8988T (cell line): ENCODE measurements at regions not wholly inside any gene's neighbourhood (a gene's known extent, or its start where the extent isn't known, plus 50 kb on each side); places are given as distances from the start of the nearest gene placed in this dataset.
"Not testable (repeated sequence)": the region's sequence is repeated elsewhere in the genome, so short reads cannot be mapped to it uniquely, and the experiment has no call there.

ENCODE experiments used
- DNase-seq: peaks from one replicate; pipeline ENCODE4 v3.0.0; 2011

DNA sequence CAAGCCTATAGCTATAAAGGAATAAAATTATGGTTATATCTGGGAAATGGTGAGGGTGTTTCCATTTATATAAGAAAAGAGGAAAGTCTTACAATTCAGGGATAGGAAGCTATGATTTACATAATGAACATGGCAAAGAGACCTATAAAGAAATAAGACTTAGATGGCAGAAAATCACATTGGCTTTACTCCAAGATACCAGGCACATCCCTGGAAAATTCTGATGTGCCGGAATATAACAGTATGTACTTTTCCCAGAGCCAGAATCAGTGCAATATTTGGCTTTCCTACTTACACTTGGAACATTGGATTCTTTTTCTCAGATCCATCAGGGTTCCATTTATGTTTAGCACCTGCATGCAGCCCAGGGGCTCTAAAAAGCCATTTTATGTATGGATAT lies 357.8 kb downstream of the CETN3 start:
- DNase-seq, result no peak

DNA sequence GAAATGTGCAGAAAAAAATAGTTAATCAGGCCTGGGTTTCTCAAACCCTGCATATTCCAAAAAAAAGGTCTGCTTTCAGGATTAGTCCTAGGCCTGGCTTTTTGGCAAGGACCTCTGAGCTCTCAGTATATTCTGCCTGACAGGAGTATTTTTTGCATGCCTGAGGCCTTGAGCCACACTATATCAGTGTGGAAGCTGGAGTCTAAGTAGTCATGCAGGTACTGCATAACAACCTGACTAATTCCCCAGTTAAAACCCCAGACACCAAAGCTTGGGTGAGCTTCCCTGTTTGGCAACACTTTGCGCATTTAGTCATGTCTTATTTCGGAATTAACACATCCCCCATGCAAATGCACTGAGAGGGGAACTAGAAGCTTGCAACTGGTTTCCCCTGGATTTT lies 359.5 kb downstream of the CETN3 start:
- DNase-seq, result no peak

DNA sequence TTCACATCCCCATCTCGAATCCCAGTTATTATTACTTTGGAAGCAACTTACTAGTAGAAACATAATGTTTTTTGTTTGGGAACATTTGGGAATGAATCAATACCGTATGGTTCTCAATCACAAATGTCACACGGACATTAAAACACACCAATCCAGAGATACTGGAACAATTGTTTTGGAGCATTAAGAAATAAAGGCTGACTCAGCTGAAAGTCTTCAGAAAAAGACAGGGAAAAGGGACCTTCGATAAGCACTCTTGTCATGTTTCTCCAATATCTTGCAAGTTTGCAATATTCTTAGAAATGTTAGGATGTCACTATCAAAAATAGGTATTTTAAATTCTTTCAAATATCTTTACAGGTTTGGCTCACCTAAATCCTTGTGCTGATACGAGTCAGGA lies 362.4 kb downstream of the CETN3 start:
- DNase-seq, result no peak

DNA sequence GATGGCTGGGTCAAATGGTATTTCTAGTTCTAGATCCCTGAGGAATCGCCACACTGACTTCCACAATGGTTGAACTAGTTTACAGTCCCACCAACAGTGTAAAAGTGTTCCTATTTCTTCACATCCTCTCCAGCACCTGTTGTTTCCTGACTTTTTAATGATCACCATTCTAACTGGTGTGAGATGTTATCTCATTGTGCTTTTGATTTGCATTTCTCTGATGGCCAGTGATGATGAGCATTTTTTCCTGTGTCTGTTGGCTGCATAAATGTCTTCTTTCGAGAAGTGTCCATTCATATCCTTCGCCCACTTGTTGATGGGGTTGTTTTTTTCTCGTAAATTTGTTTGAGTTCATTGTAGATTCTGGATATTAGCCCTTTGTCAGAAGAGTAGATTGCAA lies 369.5 kb downstream of the CETN3 start:
- DNase-seq, result not testable (repeated sequence)

DNA sequence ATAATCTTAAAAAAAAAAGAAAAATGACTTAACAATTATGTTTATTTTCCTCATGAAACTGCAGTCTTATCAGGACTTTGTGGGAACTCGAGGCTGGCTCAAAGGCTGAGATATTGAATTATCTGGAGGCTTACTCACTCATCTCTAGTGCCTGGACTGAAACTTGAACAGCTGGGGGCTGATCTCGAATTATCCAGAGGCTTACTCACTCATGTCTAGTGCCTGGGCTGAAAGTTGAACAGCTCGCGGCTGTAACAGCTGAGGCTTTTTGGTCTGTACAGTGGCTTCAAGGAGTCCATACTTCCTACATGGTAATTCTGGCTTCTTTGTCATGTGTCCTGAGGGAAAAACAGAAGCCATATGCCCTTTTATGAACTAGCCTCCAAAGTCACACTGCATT lies 371.9 kb downstream of the CETN3 start:
- DNase-seq, result no peak

DNA sequence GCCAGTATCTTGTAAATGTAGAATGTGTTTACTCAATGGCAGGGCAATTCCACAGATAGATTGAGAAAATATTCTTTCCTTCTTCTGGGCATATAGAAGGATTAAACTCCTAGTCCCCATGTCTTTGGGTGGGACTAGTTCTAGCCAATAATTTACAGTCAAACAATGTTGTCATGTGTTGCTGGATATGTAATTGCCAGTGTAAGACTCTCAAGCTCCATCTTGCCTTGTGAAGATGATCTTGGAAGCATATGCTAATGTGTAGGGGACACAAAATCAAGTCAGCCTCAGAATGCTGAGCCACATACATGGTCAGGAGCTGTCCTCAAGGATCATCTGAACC lies 386.9 kb downstream of the CETN3 start:
- no peak for DNase-seq

DNA sequence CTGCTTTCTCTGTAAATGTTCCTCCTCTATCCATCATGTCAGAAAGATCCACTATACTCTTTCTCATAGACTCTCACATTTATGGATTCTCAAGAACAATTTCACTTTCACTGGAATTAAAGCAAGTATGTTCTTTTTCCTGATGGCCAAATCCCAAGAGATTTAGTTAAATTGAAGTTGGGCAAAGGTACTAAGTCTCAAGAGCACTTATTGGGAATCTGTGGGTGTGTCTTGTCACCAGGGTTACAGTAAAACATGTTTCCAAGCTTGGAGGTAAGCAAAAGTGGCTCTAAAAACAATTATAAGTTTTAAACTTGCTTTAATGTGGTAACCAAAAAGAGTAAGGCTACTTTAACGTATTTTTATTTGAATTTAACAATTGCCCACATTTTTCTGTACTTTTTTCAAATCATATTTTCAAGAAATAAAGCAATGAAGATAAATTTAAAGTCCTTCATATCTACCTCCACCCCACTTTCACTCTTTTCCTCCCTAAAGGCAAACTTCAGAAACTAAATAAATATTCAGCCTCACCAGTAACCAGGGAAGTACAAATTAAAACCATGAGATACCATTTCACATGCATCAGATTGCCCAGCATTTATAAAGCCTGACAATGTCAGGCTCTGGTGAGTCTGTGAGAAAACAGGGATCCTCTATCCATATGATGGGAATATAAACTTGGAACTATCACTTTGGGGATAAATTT lies 387.4 kb downstream of the CETN3 start:
- DNase-seq, result no peak

DNA sequence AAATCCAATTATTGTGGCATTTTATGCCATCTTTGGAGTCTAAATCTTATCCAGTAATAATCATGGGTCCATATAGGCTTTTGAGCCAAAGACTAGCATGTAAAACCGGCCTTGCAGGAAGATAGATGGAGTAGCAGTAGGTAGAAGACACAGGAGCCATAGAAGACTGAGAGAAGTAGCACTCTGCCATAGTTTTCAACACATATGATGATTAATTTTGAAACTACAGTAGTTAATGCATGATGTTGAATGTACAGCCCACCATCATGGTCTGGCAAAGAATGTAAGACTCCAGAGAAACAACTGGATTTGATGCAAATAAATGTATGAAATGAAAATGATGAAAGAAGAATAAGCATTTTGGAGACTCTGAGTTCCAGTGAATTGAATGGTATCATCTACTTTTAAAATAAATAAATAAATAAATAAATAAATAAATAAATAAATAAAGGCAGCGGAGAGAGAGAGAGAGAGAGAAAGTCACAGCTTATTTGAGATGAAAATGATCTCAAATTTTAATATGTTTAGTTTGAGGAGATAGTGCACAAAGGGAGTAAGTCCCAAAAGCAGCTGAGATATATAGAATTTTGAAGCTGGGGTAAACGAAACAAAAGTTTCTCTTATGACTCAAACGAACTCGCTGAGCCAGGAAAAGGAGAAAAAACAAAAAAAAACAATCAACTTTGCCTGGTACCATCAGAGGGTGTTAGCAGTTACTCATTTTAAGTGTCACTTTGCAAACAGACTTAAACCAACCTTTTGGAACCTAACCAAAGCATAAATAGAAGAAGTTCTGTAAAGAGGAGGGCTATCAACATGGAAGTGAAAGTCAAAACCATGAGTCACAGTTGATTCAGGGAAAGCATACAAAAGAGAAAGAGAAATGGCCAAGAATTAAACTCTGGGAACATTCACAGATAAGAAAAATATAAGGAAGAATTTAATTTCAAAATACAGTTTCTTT lies 388.7 kb downstream of the CETN3 start:
- DNase-seq, result no peak

DNA sequence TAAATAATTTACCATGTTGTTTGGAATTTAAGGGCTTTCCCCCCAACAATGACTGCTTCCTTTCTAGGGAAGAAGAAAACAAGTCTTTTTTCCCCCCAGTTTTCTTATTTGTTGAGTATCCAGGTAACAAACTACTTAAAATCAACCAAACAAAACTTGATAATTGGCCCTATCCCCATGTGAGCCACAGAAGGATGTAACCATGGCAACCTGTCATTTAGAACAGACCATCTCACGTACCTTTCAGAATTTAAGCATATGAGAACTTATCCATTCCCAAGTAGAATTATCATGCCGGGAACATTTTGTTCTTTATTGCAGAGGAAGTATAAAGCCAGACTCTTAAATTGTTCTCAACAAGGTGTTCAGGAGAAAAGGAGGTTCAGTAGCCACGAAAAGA lies 392.3 kb downstream of the CETN3 start:
- DNase-seq, result no peak

DNA sequence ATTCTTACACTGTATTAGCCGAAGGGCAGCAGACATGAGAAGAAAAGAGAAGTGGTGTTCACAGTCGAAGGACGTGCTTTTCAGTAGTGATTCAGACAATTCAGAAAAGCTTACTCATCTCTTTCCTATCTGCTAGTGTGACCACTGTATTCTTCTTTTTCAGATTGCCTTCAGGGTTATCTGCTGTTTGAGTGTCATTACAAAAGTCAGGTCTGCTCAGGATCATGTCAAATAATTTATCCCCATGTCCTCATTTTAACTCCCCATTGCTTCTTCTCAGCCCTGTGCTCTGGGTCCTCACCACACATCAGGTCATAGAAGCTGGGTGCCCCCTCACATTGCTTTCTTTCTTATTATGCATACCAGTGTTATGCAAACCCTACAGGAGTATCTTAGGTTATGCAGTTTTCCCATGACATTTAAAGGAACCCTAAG lies 394.0 kb downstream of the CETN3 start:
- no peak for DNase-seq

DNA sequence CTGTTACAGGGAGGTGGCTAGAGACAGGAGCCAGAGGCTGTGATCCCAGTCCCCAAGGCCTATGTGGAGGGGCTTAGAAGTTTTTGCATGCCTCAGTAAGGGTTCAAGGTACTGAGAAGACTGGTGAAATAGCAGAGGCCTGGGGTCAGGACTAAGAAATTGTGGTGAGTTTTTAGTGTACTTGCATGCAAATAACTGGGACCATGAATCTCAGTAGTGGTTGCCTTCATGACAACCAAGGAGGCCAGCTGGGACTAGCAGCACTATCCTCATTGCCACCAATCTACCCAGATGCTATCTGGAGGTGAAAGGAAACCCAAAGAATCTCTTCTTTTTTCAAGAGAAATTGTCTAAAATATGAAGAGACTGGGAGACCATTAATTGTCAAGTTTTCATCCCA lies 395.1 kb downstream of the CETN3 start:
- no peak for DNase-seq

DNA sequence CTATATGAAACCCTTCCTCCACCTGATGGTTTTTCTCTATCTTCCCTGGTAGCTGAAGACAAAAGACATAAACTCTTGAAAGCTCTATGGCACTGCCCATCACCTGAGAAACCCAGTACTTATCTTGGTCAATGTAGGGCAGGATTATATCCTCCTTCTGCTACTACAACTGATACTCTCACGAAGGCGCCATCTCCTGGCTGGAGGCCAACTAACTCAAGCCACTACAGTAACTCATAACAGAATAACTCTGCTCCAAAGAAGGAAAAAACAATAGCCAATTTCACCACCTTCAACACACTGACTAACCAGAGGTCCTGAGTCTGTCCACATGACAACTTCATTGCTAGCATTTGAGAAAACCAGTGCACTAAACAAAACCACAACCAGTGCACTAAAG lies 409.2 kb downstream of the CETN3 start:
- DNase-seq, result no peak

DNA sequence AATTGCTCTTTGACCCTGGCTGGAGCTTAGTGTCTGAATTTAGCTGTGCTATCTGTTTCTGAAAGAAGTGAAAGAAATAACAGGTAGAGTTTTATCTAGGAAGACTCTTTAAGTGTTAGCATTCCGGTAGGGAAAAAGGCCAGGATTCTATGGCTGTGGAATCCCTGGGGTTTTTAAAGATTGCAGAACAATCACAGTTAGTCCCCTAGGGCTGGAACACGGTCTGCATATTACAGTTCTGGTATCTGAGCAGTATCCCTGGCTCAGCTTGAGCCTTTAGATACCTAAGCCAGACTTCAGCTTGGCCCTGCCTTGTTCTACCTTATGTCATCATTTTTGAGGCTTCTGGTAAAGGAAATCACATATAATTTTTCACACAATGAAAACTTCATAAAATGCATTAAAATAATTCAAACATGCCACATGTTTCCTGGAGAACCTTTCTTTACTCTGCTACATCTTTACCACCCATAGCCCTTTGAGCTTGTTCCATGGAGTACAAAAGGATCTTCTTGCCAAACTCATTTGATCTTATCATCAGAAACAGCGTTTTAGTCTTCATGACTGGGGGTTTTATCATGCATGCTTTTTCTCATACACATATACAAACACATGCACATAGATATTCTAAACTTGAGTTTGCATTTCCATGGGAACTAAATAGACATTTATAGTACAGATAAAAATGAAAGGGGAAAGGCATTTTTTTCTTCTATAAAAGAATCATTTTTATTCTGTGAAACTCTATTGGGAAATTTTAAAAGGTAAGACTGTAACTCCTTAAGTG lies 410.8 kb downstream of the CETN3 start:
- DNase-seq, result no peak

DNA sequence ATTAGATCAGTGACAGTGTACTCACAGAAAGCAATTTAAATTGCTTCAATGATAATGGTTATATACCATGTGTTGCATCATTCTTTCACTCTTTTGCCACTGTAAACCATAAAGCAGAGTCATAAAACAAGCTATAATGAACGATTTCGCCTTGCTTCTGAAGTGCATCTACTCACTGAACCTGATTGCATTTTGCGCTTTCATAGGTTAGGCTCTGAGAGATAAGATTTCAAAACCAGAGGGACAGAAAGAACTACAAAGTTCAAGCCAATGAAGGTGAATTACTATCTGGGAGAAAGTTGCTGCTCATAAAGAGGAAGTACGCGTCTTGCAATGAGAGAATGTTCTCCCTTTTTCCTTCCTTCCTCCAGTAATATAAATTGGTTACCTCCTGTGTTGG lies 412.7 kb downstream of the CETN3 start:
- DNase-seq, result no peak

DNA sequence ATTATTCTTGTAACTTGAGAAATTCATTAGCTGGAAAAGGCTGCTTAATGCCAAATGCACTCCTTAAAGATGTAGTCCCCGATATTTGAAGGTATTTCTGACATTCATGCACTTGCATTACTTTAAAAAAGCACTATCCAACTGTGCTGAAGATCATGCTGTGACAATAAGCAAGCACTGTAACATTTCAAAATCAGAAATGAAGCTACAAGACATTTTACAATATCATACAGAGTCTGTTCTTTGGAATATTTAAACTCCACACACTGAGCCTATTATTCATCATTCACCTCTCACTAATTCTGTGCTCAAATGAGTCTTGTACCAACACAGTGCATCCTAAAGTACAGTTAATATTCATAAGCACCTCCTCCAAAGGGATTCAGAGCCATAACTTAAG lies 413.2 kb downstream of the CETN3 start:
- no peak for DNase-seq

DNA sequence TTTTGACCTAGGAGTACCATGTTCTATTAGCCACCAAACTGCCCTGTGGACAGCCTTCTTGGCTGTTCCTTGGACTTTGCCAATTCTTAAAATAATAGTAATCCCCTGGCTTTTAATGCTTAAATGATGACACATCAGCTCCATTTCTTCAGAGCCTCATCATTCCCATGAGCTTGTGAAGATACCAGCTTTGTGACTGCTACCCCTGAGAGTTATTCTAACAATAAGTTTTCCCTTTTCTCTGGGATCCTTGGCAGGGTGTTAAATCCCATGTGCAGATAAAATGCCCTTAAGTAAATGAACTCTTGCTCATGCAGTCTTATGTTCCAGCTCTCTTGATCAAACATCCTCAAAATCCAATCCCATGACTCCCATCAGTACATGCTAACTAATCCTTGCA lies 415.3 kb downstream of the CETN3 start:
- no peak for DNase-seq

DNA sequence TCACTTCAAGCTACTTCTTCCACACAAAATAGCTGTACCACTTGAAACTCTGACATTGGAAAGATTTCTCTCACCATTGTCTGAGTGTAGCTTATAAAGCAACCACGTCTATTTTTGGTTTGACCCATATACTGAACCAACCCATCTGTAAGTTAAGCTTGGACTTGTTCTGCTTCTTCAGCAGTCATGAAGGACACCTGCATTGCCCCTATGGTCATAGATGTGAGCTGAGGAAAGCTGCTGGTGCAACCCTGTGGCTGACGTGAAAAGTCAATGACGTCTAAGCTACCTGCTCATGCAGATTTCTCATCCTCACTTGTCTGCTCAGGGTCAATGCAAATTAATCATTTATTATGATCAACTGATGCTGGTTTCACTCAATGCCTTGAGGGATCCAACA lies 417.4 kb downstream of the CETN3 start:
- DNase-seq, result no peak

DNA sequence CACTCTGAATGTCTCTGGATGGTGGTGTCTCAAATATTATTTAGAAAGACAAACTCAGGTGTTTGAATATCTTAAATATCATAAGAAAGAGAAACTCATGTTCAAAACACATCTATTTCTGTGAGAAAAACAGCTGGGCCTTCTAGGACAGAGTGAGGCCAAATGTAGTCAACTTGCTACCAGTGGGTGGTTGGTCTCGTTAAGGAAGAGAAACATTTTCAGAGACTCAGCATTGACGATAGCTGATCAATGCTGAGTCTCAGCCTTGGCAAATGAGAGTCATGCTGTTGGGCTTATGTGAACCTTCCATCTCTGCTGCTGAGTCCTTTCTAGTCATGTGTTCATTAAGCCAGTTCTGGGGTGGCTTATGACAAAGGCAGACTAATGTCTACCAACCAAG lies 418.0 kb downstream of the CETN3 start:
- DNase-seq, result no peak

DNA sequence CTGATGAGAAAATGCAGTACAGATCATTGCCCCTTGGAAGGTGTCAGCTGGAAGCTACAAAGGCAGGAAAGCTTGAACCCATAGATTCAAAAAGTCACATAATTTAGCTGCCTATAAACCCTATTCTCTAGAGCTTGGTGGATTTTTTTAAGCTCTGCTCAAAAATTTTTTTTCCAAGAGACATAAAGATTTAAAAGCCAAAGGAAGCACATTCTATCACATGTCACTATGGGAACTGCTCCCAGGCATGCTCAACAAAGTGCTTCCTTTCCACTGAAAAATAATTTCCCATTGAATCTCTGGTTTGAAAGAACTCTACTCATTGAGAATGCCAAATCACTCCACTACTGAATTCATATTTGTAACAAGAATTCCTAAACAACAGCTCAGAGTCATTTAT lies 419.8 kb downstream of the CETN3 start:
- no peak for DNase-seq

DNA sequence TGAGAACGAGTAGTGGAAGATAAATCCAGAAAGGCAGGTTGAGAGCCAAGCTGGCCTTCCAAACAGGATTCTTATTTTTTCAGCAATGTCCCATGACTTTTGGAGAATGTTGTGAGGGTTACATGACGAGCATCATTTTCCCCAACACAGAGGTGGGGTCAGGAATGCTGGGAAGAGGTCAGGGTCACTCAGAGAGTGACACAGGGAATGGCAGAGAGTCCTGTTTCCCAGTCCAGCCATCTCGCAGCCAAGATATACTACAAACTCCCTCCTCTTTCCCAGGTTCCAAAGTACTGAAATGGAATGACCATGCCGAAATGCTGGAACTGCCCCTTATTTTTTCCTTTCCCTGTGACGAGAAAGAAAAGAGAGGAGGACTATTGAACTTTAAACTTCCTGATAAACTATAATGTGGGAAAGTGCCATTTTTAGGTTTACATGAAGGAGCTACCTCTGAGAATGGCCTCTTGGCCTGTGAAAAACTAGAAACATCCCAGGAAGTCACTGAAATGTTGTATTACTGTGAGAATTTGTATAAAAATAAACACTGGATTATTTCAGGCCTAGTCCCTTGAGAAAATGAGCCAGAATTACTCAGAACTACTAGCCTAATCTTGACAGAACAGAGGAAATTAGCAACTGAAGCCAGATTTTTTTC lies 420.4 kb downstream of the CETN3 start:
- no peak for DNase-seq

DNA sequence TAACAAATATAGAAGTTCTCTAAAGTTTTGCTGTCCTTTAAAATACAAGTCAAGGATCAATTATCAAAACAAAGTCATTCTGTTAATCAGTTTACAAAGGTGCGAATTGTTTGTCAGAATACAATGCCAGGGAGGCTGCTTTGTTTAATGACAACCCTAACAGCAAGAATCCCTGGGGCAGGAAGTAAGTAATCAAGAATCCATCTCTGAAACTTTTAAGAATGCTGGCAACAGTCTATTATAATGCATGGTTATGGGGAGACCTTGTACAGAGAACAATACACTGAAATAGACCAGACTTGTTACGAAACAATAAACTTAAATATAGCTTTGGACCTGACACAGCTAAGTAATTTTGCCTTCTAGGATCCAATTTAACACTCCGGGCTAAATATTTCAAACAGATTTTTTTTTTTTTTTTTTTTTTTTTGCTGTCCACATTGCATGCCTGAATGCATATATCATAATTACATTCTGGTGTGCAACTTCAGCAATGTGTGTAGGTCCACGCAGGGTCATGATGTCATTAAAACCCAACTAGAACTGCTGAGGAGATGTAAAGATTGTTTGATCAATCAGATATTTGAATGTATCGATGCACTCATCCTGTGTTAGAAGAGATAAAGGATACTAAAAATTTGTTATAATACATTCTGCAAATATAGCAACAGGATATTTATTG lies 421.3 kb downstream of the CETN3 start:
- DNase-seq, result no peak

DNA sequence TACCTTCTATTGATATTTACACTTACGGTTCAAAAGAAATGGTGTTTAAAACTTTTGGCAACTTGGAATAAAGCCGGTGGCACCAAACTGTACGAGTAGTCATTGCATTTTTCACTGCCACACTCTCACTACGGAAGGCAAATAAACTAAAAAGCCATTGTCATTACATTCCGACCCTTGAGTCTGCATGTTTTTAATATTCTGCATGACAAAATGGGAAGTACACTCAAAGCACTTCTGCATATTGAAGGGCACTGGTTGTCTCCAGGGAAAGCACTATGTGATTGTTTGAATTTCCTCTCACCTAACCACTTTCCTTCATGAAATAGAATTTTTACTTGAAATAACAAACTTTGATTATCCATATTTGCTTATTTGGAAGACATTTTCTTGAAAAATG lies 426.3 kb downstream of the CETN3 start:
- DNase-seq, result no peak
